Endothelial cell of umbilical vein (primary cell): ENCODE measurements at regions not wholly inside any gene's neighbourhood (a gene's known extent, or its start where the extent isn't known, plus 50 kb on each side); places are given as distances from the start of the nearest gene placed in this dataset.

Experiments
- BruUV-seq: library from RNA; stranded (reverse); fragments of 400-500 nt; replicated peaks from 2 replicates; lab custom pipeline; 2021; lab: Mats Ljungman, UMichigan
- CTCF ChIA-PET: fragments of 300-600, 350-600 bp; sonication (Branson Sonifier 250); formaldehyde crosslinking; loops from one replicate; lab custom pipeline; 2021; ENCODE audit warnings: antibody characterized with exemption, inconsistent platforms; lab: Charles Lee
- POLR2A ChIA-PET: fragments of 300-600, 350-600 bp; sonication (Branson Sonifier 250); formaldehyde crosslinking; loops from one replicate; lab custom pipeline; 2021; ENCODE audit warnings: antibody characterized with exemption, inconsistent platforms; lab: Charles Lee
- DNase-seq: peaks from one replicate; pipeline ENCODE4 v3.0.0-alpha.2; 2011; ENCODE audit warnings: low read depth, low spot score
- FAIRE-seq: peaks from 2 replicates; lab custom pipeline; 2011; peaks lifted over from hg19 to GRCh38; lab: Jason Lieb, UNC
- H2AFZ ChIP-seq: 2 replicates; pipeline ENCODE4 v1.6.0; 2012; ENCODE audit warnings: low read depth, low read length, control low read depth, inconsistent platforms
- H3K27ac ChIP-seq: 2 replicates; pipeline ENCODE4 v1.5.1; 2011; ENCODE audit warnings: low read depth, mild to moderate bottlenecking, control low read depth, low read length, moderate library complexity; ENCODE audit not compliant: insufficient read depth
- H3K27me3 ChIP-seq, 2 experiments: 2 replicates each; pipeline versions ENCODE4 v1.6.0 to v1.6.1; 2011; ENCODE audit warnings: low read length in 2 of 2, mixed read lengths in 1 of 2; ENCODE audit not compliant: control insufficient read depth in 2 of 2, insufficient read depth in 2 of 2
- H3K36me3 ChIP-seq, 2 experiments: 2 replicates in 1 of 2; 3 replicates in 1 of 2; pipeline ENCODE4 v1.5.1; 2011; ENCODE audit warnings: low read length in 2 of 2, mild to moderate bottlenecking in 1 of 2, moderate library complexity in 1 of 2; ENCODE audit not compliant: control insufficient read depth in 2 of 2, insufficient read depth in 2 of 2; ENCODE audit errors: extremely low read depth in 1 of 2
- H3K4me1 ChIP-seq: 3 replicates; pipeline ENCODE4 v1.5.1; 2011; ENCODE audit warnings: mild to moderate bottlenecking, low read length; ENCODE audit not compliant: control insufficient read depth, insufficient read depth; ENCODE audit errors: extremely low read depth
- H3K4me2 ChIP-seq: 2 replicates; pipeline ENCODE4 v1.6.1; 2011; ENCODE audit warnings: low read length, control low read depth, mixed read lengths; ENCODE audit not compliant: insufficient read depth
- H3K4me3 ChIP-seq, 3 experiments: fragments of 200-600 bp in 1 of 3; sonication (generic), shearing (Covaris generic) in 1 of 3; replicated peaks in 1 of 3; 2 replicates each; pipeline ENCODE4 v1.5.1; 2011 to 2016; ENCODE audit warnings: control low read depth in 3 of 3, low read length in 3 of 3, mild to moderate bottlenecking in 2 of 3, inconsistent platforms in 1 of 3, low read depth in 1 of 3, moderate library complexity in 1 of 3; ENCODE audit not compliant: insufficient read depth in 1 of 3
- H3K79me2 ChIP-seq: 2 replicates; pipeline ENCODE4 v1.6.0; 2012; ENCODE audit warnings: low read length, inconsistent platforms; ENCODE audit not compliant: control insufficient read depth, insufficient read depth
- H3K9ac ChIP-seq: replicated peaks from 2 replicates; pipeline ENCODE3; 2011; ENCODE audit warnings: low read length, control low read depth; ENCODE audit not compliant: insufficient read depth; ENCODE audit errors: extremely low read depth
- H3K9me1 ChIP-seq: replicated peaks from 3 replicates; pipeline ENCODE4 v1.6.0; 2011; ENCODE audit warnings: mild to moderate bottlenecking, low read length; ENCODE audit not compliant: control insufficient read depth, insufficient read depth; ENCODE audit errors: extremely low read depth
- H3K9me3 ChIP-seq: replicated peaks from 2 replicates; pipeline ENCODE4 v1.5.1; 2012; ENCODE audit warnings: low read length, inconsistent platforms; ENCODE audit not compliant: control insufficient read depth, insufficient read depth
- H4K20me1 ChIP-seq: replicated peaks from 2 replicates; pipeline ENCODE3; 2011; ENCODE audit warnings: mild to moderate bottlenecking, low read length; ENCODE audit not compliant: control insufficient read depth, insufficient read depth; ENCODE audit errors: extremely low read depth
- CTCF ChIP-seq, 2 donors: IDR thresholded peaks; 1 replicate in 1 of 2; 2 replicates in 1 of 2; pipeline ENCODE4 v1.5.1; 2011; ENCODE audit warnings: low read length in 2 of 2, mild to moderate bottlenecking in 2 of 2, moderate library complexity in 2 of 2, control low read depth in 1 of 2, inconsistent platforms in 1 of 2, low read depth in 1 of 2; ENCODE audit not compliant: insufficient read depth in 1 of 2; ENCODE audit errors: extremely low read depth in 1 of 2
- EZH2 ChIP-seq: IDR thresholded peaks from 2 replicates; pipeline ENCODE4 v1.6.1; 2012; ENCODE audit warnings: borderline replicate concordance, low read depth, mild to moderate bottlenecking, moderate library complexity, low read length, inconsistent platforms; ENCODE audit not compliant: severe bottlenecking
- FOS ChIP-seq: IDR thresholded peaks from 2 replicates; pipeline ENCODE4 v1.6.1; 2011; ENCODE audit warnings: mild to moderate bottlenecking, low read length, moderate library complexity, borderline replicate concordance; ENCODE audit not compliant: insufficient read depth
- GATA2 ChIP-seq: IDR thresholded peaks from 2 replicates; pipeline ENCODE4 v1.7.0; 2011; ENCODE audit warnings: low read depth, mild to moderate bottlenecking, moderate library complexity, mixed read lengths, low read length; ENCODE audit not compliant: insufficient read length, insufficient read depth
- JUN ChIP-seq: IDR thresholded peaks from 2 replicates; pipeline ENCODE4 v1.6.1; 2011; ENCODE audit warnings: borderline replicate concordance, low read depth; ENCODE audit not compliant: insufficient read length, insufficient read depth
- MYC ChIP-seq: IDR thresholded peaks from one replicate; pipeline ENCODE4 v1.6.1; 2011; ENCODE audit warnings: mild to moderate bottlenecking, low read depth, low read length
- POLR2A ChIP-seq: IDR thresholded peaks from 2 replicates; pipeline ENCODE4 v1.6.1; 2012; ENCODE audit warnings: low read depth, mild to moderate bottlenecking, control low read depth, low read length
- POLR2AphosphoS5 ChIP-seq: IDR thresholded peaks from 2 replicates; pipeline ENCODE4 v1.6.1; 2012; ENCODE audit warnings: low read depth, mild to moderate bottlenecking, control low read depth, low read length, moderate library complexity; ENCODE audit not compliant: insufficient read depth
- dilution Hi-C: fragments of 300-500 bp; cut with MboI; formaldehyde crosslinking; loops from one replicate; pipeline ENCODE4 v1.15.0; 2019; ENCODE audit warnings: low sequenced_read_pairs; ENCODE audit not compliant: extremely low pct_ligation_motif_present
- intact Hi-C: fragments of 100-400 bp; cut with micrococcal nuclease; formaldehyde crosslinking; loops from one replicate; pipeline ENCODE4 v1.10.0; 2022
- TF ChIP-seq, protein P1 (sequence below): IDR thresholded peaks from 2 replicates; pipeline ENCODE4 v1.6.1; 2011; ENCODE audit not compliant: insufficient read depth, insufficient read length

DNA sequence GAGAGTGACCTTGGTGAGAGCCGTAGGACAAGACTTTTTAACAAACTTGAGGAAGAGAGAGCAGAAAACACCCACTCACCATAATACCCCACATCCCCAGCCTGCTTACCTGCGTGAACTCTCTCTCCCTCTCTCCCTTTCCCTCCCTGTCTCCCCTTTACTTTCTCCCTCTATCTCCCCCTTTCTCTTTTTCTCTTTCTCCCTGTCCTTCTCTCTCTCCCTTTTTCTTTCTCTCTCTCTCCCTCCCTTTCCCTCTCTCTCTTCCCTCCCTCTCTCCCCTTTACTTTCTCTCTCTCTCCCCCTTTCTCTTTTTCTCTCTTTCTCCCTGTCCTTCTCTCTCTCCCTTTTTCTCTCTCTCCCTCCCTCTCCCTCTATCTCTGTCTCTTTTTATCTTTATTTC, 464.0 kb upstream of the AUTS2 start:
- CTCF ChIA-PET, result no interaction called here
- dilution Hi-C loops (no loop called here), intact Hi-C loops (no loop called here)
- DNase-seq (no peak), FAIRE-seq (no peak)
- H3K9me1 ChIP-seq, result no peaks in the 10 kb centered on the region
- H3K4me2 ChIP-seq, result no peak overlapping the region
- H3K9me3 ChIP-seq, result peaks cover 3% of the 10 kb centered on the region
- H2AFZ ChIP-seq, result no peak overlapping the region
- no peaks in the 10 kb centered on the region for H3K27me3 ChIP-seq
- H3K9ac ChIP-seq, result no peak overlapping the region
- POLR2A ChIA-PET, result no interaction called here
- no peaks in the 10 kb centered on the region for H4K20me1 ChIP-seq
- H3K4me1 ChIP-seq, result no peaks in the 10 kb centered on the region
- no TSS peak for BruUV-seq
- no peak overlapping the region for H3K4me3 ChIP-seq
- H3K27ac ChIP-seq, result no peak overlapping the region
- TF ChIP-seq FOS, result no peak
- no peak for TF ChIP-seq JUN
- no peak for TF ChIP-seq MYC
- TF ChIP-seq, protein P1, sequence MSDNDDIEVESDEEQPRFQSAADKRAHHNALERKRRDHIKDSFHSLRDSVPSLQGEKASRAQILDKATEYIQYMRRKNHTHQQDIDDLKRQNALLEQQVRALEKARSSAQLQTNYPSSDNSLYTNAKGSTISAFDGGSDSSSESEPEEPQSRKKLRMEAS, result no peak
- no peak for TF ChIP-seq EZH2
- TF ChIP-seq POLR2A, result no peak
- TF ChIP-seq GATA2, result no peak
- TF ChIP-seq POLR2AphosphoS5, result no peak
- no peak for TF ChIP-seq CTCF (IDR thresholded peaks at IDR 0.05; ENCODE audit: extremely low read depth in 1 of 2, insufficient read depth in 1 of 2, low read depth in 1 of 2, low read length in 2 of 2)
- no peaks in the 10 kb centered on the region for H3K36me3 ChIP-seq
- no peaks in the 10 kb centered on the region for H3K79me2 ChIP-seq
